ENCODE measurements at regions not wholly inside any gene's neighbourhood (a gene's known extent, or its start where the extent isn't known, plus 50 kb on each side); places are given as distances from the start of the nearest gene placed in this dataset.

- no peak overlapping the region for H3K27ac ChIP-seq (ENCODE audit: low read length)
- BruUV-seq (replicated peaks), result no TSS peak
- intact Hi-C loops (cut with micrococcal nuclease), result no loop called here
- H3F3A ChIP-seq (ENCODE audit: low read length, unreplicated experiment), result no peaks in the 10 kb centered on the region
- ChIA-PET CTCF (no interaction called here), POLR2A (ENCODE audit: unreplicated experiment) (no interaction called here)
- no peaks in the 10 kb centered on the region for H3K9me3 ChIP-seq (ENCODE audit: low read length)
- H4K20me1 ChIP-seq (ENCODE audit: low read length), result no peaks in the 10 kb centered on the region
- no peak overlapping the region for H3K9ac ChIP-seq (ENCODE audit: low read length)
- TF ChIP-seq EZH2 (IDR thresholded peaks at IDR 0.05; ENCODE audit: low read length, unreplicated experiment) (no peak), EZH2phosphoT487 (IDR thresholded peaks at IDR 0.05; ENCODE audit: borderline replicate concordance, low read length) (no peak), CTCF (conservative IDR thresholded peaks at IDR 0.05; ENCODE audit: low read depth, low read length) (no peak)
- peaks cover 57% of the 10 kb centered on the region for H3K27me3 ChIP-seq (ENCODE audit: low read length)
- no peaks in the 10 kb centered on the region for H3K79me2 ChIP-seq (ENCODE audit: low read length)
- no peaks in the 10 kb centered on the region for H3K9me2 ChIP-seq (replicated peaks; ENCODE audit: low read length)
- DNase-seq, result no peak
- ATAC-seq, result no peak
- no peaks in the 10 kb centered on the region for H3K36me3 ChIP-seq (ENCODE audit: low read depth, low read length)
- H3K4me3 ChIP-seq (ENCODE audit: low read length), result no peak overlapping the region
- no peak overlapping the region for H2AFZ ChIP-seq (ENCODE audit: low read length)
- H3K4me1 ChIP-seq (ENCODE audit: insufficient read depth, low read length), result no peaks in the 10 kb centered on the region
- no peak overlapping the region for H3K4me2 ChIP-seq (ENCODE audit: low read length)
Measured at GRCh38 chr10:91120348-91120747, 100.1 kb upstream of the PCGF5 start.

GRCh38 chr10:91123261-91123660 lies 97.2 kb upstream of the PCGF5 start:
- Histone ChIP-seq H3K4me1 (ENCODE audit: insufficient read depth, low read length) (no peaks in the 10 kb centered on the region), H3K4me2 (ENCODE audit: low read length) (no peak overlapping the region), H3F3A (ENCODE audit: low read length, unreplicated experiment) (no peaks in the 10 kb centered on the region), H4K20me1 (ENCODE audit: low read length) (no peaks in the 10 kb centered on the region), H3K9ac (ENCODE audit: low read length) (no peak overlapping the region), H3K79me2 (ENCODE audit: low read length) (no peaks in the 10 kb centered on the region), H2AFZ (ENCODE audit: low read length) (no peak overlapping the region), H3K36me3 (ENCODE audit: low read depth, low read length) (no peaks in the 10 kb centered on the region), H3K9me2 (replicated peaks; ENCODE audit: low read length) (no peaks in the 10 kb centered on the region), H3K9me3 (ENCODE audit: low read length) (no peaks in the 10 kb centered on the region), H3K4me3 (ENCODE audit: low read length) (no peak overlapping the region), H3K27ac (ENCODE audit: low read length) (no peak overlapping the region), H3K27me3 (ENCODE audit: low read length) (peaks cover 36% of the 10 kb centered on the region)
- ChIA-PET POLR2A (ENCODE audit: unreplicated experiment) (no interaction called here), CTCF (interaction anchor here (0.6 kb wide), 1 partner anchor 561 kb away, joined by 4 read pairs; no protein-coding TSS in a partner anchor)
- no TSS peak for BruUV-seq (replicated peaks)
- ATAC-seq (no peak), DNase-seq (no peak)
- TF ChIP-seq EZH2 (IDR thresholded peaks at IDR 0.05; ENCODE audit: low read length, unreplicated experiment), result no peak
- TF ChIP-seq CTCF (conservative IDR thresholded peaks at IDR 0.05; ENCODE audit: low read depth, low read length), result no peak
- no peak for TF ChIP-seq EZH2phosphoT487 (IDR thresholded peaks at IDR 0.05; ENCODE audit: borderline replicate concordance, low read length)
- intact Hi-C loops (cut with micrococcal nuclease), result no loop called here

- Histone ChIP-seq H3K27me3 (ENCODE audit: low read length) (peaks cover 28% of the 10 kb centered on the region), H3K9ac (ENCODE audit: low read length) (no peak overlapping the region), H3K4me3 (ENCODE audit: low read length) (no peak overlapping the region), H3K36me3 (ENCODE audit: low read depth, low read length) (no peaks in the 10 kb centered on the region), H3K79me2 (ENCODE audit: low read length) (no peaks in the 10 kb centered on the region), H3K9me2 (replicated peaks; ENCODE audit: low read length) (no peaks in the 10 kb centered on the region), H3K4me2 (ENCODE audit: low read length) (no peak overlapping the region), H3K4me1 (ENCODE audit: insufficient read depth, low read length) (no peaks in the 10 kb centered on the region), H3K9me3 (ENCODE audit: low read length) (no peaks in the 10 kb centered on the region), H4K20me1 (ENCODE audit: low read length) (no peaks in the 10 kb centered on the region), H2AFZ (ENCODE audit: low read length) (no peak overlapping the region), H3K27ac (ENCODE audit: low read length) (no peak overlapping the region), H3F3A (ENCODE audit: low read length, unreplicated experiment) (no peaks in the 10 kb centered on the region)
- POLR2A ChIA-PET (ENCODE audit: unreplicated experiment), result no interaction called here
- ATAC-seq (no peak), DNase-seq (no peak)
- intact Hi-C loops (cut with micrococcal nuclease), result no loop called here
- CTCF ChIA-PET, result interaction anchor here (0.6 kb wide), 1 partner anchor 562 kb away, joined by 4 read pairs; no protein-coding TSS in a partner anchor
- no TSS peak for BruUV-seq (replicated peaks)
- TF ChIP-seq EZH2phosphoT487 (IDR thresholded peaks at IDR 0.05; ENCODE audit: borderline replicate concordance, low read length), result no peak
- TF ChIP-seq CTCF (conservative IDR thresholded peaks at IDR 0.05; ENCODE audit: low read depth, low read length), result no peak
- TF ChIP-seq EZH2 (IDR thresholded peaks at IDR 0.05; ENCODE audit: low read length, unreplicated experiment), result no peak
Measured at GRCh38 chr10:91124016-91124415, 96.4 kb upstream of the PCGF5 start.

All from PC-3 (cell line).